GM18502 (cell line): ENCODE measurements at regions not wholly inside any gene's neighbourhood (a gene's known extent, or its start where the extent isn't known, plus 50 kb on each side); places are given as distances from the start of the nearest gene placed in this dataset.
"Not testable (repeated sequence)": the region's sequence is repeated elsewhere in the genome, so short reads cannot be mapped to it uniquely, and the experiment has no call there.

Experiments used
- ATAC-seq: cut with Tn5 transposase; IDR thresholded peaks from one replicate; pipeline ENCODE4 v1.9.1; 2021; ENCODE audit warnings: mild to moderate bottlenecking; ENCODE audit not compliant: unreplicated experiment, poor library complexity

- ATAC-seq: no peak
Observed at GRCh38 chr20:19833395-19833794, 75.3 kb downstream of the RIN2 start.

GRCh38 chr20:19834287-19834686 is 76.2 kb downstream of the RIN2 start:
- no peak for ATAC-seq

- ATAC-seq: no peak
Observed at GRCh38 chr20:19834783-19835182, 76.7 kb downstream of the RIN2 start.

DNA sequence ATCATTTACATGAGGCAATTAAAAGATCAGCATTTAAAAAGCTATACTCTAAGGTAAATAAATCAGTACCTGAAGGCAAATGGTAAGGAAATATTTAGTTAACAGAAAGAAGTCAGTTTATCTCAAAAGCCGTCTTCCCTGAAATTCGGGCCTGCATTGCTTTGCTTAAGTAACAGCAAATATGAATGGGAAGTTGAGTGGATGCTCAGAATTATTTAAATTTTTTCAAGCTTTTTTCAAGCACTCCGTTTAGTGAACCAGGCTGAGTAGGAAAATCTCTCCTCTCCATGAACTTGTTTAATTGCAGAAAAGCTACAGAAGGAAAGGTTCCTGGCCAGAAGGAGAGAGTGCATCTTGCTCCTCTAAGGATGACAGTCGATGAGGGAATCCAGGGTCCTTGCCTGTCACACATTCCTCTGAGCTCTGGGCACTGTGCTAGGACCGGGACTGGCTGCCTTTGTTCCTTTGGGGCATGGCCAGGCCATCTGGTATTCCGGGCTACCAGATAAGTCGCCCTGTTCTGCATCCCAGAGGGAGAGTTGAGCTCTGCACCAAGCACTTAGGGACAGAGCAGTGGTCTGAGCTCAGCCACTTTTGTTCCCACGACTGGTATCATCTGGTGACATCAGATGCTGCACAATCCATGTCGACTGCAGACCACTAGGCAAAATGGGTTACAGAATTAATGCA is 77.6 kb downstream of the RIN2 start:
- ATAC-seq: no peak

DNA sequence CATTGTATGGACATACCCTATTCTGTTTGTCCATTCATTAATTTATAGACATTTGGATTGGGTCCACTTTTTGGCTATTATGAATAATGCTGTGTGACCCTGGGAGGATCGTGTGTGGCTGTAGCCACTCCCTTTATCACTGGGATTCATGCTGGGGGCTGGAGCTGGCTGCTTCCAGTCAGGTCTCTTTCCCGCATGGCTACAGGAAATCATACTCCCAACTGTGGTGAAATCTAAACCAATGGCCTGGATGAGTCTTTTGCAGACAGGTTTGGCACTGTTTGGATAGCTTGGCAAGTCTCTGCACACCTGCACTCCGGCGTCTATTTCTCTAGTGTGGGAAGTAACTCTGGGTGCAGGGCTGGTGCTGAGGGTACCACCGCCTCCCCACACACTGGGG is 80.4 kb downstream of the RIN2 start:
- ATAC-seq: no peak

DNA sequence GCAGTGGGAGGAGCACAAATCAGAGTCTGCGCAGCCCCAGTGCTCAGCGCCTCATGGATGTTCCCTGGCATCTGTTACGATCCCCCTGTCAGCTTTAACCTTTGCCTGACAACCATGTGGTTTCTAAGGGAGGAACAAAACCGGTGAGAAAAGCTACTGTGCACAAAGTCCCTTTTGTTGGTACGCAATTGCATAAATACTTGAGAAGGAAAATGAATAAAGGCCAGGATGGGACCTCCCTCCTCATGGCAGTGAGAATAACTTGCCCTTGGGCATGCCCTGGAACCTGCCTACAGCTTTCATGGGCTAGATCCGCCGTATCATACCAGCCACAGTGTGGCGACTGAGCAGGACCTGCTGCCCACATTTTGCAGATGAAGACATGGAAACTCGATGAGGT is 81.0 kb downstream of the RIN2 start:
- no peak for ATAC-seq

DNA sequence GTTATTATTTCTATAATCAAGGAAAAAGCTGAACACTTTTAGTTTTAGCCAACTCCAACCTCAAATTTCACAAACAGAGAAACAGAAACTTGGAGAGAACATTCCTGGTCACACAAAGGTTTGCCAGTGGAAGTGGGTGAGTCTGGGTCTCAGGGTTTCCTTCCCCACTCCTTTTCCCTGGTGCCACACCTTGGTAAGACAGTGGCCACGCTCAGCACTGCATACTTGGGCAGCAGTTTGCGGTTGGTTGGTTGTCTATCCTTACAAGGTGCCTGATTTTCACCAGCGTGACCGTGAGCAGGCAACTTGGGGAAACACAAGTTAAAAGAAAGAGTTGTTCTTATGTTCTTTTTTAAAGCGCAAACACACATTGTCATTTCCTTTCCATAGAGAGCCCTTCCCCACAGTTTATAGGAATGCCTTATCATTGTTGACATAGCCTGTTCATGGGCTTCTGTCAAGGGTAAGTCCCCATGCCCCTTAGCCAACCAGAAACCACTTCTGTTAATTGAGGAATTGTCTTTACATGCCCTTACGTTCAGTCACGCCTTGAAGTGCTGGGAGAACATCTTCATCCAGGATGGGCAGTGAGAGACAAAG is 82.2 kb downstream of the RIN2 start:
- no peak for ATAC-seq

DNA sequence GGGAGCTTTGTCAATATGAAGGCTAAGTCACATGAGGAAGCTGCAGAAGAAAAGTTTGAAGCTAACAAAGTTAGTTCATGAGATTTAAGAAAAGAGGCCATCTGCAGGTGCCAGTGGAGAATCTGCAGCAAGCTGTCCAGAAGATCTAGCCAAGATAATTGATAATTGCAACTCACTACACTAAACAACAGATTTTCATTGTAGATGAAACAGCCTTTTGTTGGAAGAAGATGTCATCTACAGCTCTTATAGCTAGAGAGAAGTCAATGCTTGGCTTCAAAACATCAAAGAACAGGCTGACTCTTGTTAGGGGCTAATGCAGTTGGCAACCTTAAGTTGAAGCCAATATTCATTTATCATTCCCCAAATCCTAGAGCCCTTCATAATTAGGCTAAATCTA is 83.7 kb downstream of the RIN2 start:
- no peak for ATAC-seq

GRCh38 chr20:19844850-19845249 is 86.8 kb downstream of the RIN2 start:
- not testable (repeated sequence) for ATAC-seq

DNA sequence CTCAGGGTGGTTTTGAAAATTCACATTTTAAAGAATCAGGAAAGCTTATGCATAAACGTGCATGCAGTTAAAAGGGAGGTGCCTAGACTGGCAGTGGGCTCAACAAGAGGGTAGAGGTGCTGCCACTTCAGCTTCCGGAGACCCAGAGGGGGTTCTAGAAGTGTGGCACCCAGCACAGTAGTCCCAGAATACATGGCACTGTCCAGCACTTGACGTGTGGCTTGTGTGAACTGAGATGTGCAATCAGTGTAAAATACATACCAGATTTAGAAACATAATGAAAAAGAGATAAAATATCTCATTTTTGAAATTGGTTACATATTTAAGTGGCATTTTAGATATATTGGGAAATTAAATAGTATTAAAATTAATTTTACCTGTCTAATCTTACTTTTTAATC is 89.3 kb downstream of the RIN2 start:
- ATAC-seq: no peak

- no peak for ATAC-seq
Observed at GRCh38 chr20:19849341-19850197, 91.5 kb downstream of the RIN2 start.

DNA sequence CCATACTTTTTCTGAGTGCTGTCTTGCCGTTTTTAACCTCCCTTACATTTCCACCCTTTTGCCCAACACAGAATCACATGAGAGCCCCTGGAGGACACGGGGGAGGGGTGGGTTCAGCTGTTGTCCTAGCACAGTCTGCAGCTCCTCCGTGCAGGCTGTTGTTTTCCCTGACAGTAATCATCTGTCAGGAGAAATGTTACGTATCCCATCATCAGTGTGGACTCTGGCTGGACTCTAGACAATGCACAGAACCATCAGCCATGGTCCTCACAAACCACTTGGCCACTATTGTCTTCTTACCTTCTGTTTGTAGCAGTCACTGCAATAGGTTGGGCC is 92.1 kb downstream of the RIN2 start:
- no peak for ATAC-seq

DNA sequence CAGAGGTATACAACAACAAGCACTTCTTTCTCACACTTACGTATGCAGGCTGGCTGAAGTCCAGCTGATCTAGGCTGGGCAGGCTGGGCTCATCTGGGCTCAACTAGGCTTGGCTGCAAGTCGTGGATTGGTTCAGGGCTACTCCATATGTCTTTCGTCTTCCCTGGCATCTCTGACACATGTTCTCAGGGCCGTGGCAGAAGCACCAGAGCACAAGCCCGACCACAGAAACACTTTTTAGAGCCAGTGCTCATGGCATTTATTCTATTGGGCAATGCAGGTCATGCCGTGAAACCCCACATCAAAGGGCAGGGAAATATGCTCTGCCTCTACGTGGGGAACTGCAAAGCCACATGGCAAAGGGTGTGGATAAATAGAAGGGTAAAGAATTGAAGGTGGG is 93.8 kb downstream of the RIN2 start:
- no peak for ATAC-seq

DNA sequence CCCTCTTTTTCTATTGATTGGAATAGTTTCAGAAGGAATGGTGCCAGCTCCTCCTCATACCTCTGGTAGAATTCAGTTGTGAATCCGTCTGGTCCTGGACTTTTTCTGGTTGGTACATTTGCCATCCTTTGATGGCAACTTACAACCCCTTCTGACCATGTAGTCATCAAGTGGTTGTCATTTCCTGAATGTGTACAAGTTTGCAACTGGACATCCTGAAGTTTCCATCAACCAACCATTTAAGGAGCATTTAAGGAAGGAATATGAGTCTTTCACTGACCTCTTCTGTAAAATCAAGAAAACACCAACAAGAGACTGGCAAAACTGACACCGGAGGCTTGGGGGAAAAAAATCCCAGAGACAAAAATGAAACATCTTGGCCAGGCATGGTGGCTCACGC is 97.4 kb downstream of the RIN2 start:
- no peak for ATAC-seq

GRCh38 chr20:19858466-19859371 is 100.7 kb downstream of the RIN2 start:
- ATAC-seq: no peak

- ATAC-seq: no peak
Observed at GRCh38 chr20:19859444-19859843, 101.4 kb downstream of the RIN2 start.

DNA sequence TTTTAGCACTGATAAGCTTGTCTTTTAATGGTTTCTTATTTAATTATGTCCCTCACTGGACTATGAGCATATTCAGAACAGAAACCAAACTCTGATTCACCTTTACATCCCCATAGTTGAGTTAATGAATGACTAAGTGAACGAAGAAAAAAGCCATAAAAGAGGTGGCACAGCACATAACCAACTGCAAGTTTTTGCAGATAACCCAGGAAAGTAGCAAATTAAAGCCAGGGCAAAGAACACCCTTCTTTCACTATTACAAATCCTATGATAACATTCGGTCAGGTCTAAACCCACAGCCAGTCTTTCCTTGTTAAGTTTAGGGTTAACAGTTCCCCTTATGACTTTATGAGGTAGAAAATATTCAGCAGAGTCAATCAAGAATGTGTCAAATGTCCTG is 102.7 kb downstream of the RIN2 start:
- ATAC-seq: no peak

- ATAC-seq: no peak
Observed at GRCh38 chr20:19861147-19861759, 103.2 kb downstream of the RIN2 start.

- ATAC-seq: no peak
Observed at GRCh38 chr20:19864130-19864529, 106.1 kb downstream of the RIN2 start.

DNA sequence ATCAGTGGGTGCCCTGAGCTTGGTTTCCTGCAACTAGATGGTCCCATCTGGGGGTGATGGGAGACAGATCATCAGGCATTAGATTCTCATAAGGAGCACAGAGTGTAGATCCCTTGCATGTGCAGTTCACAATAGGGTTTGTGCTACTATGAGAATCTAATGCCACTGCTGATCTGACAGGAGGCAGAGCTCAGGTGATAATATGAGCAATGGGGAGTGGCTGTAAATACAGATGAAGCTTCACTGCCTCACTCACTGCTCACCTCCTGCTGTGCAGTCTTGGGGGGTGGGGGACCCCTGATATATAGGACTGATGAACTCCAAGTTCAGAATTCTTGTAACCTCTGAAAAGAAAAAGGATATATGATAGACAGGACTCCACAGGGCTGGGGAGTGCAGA is 108.0 kb downstream of the RIN2 start:
- no peak for ATAC-seq
